HG03175 (cell line): ENCODE measurements at regions not wholly inside any gene's neighbourhood (a gene's known extent, or its start where the extent isn't known, plus 50 kb on each side); places are given as distances from the start of the nearest gene placed in this dataset.
"Not testable (repeated sequence)": the region's sequence is repeated elsewhere in the genome, so short reads cannot be mapped to it uniquely, and the experiment has no call there.

Experiments used
- ATAC-seq: cut with Tn5 transposase; IDR thresholded peaks from one replicate; pipeline ENCODE4 v1.9.1; 2021; ENCODE audit warnings: mild to moderate bottlenecking, moderate library complexity; ENCODE audit not compliant: unreplicated experiment

DNA sequence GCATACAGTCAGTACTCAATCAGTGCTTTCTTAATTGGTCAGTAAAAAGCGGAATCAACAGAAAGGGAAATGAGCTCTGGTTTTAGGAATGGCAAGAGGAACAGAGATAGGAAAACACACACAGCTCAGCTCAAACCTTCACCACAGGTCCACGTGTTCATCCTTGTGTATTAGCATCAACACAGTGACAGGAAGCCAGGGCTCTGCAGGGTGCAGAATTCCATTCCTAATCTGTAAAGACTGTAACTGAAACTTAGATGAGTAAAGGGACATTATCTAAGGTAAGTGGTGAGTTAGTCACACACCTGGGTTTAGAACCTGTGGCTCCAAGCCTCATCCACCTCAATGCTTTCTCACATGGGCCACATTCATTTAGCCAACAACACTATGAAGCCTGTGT is 1242.2 kb upstream of the TMEM132C start:
- ATAC-seq, result no peak

DNA sequence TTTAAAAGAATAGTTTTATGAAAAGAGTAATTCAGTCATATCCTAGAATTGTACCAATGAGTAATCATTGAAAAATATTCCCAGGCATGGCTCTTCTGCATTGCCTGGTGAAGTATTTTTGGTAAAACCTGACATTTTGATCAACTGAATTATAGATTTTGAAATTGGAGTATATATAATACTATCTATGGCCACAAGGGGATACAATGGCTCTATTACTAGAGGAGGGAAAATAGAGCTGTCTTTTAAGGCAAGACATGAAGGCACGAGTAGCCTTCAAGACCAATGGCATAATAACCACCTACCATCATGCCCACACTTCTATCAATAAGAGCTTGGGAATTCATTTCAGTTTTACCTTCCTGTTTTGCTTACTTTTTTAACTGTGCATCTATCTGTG is 1241.4 kb upstream of the TMEM132C start:
- no peak for ATAC-seq

DNA sequence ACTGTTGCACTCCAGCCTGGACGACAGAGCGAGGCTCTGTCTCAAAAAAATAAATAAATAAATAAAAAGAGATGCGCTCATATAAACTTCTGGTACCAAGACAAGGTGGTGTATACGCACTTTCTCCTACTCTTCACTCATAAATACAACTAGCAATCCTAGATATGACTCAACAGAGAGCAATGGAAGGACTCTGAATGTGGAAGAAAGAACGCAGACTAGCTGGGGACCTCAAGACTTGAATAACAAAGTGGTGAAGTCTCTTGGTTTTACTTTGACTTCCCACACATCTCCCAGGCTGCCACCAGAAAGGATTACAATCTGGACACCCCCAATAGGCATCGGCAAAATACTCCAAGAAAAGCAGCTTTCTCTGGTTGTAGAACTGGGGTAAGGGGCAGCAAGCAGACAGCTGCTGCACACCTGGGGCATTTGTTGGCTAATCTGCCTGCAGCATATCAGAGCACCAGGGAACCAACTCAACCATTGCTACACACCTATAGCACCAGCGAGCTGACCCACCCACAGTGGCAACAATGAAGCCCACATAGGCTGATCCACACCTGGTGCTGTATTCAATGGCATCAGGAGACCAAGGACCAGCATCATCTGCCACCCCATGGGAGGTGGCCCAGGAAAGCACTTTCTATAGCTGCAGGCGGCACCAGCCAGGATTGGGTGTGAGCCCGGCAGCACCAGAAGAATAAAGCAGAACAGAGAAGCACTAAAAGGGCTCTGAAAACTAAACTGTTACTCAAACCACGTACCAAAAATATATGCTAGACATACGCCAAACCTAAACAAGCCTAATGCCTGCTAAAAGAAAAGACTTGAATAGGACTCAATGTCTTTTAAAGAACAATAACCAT is 1231.7 kb upstream of the TMEM132C start:
- no peak for ATAC-seq

DNA sequence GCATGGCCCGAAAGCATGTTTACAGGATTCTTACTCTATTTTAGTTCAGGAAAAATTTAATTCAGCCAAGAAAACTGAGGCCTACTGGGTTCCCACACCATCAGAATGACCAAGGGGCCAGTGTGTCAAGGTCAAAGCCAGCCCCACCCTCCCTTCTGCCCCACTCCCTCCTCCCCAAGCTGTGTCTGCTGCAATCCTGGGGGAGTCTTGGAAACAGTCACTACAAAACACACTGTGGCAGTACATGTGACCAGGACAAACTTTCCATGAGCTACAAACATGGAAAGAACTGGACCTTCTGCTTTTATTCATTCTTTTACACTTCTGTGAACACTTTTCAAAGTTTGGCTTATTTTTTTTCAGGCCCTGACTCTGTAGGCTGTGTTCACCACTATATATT is 1228.8 kb upstream of the TMEM132C start:
- ATAC-seq, result no peak

DNA sequence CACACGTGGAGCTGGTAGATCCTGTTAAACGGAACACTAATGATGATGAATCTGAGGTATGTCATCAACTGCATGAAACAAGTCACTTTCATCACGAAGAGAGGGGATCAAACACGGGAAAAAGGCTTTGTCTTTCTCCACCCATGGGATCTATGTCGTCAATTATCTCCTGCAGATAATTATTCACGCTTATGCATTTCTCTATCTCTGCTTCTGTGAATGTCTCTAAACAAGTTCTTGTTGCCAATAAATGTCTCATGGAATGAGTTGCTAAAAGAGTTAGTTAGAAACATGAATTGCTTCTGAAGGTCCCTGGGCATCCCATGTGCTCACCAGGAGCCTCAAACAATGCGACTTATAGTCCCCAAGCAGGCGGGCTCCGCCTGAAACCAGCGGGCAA is 1228.2 kb upstream of the TMEM132C start:
- no peak for ATAC-seq

DNA sequence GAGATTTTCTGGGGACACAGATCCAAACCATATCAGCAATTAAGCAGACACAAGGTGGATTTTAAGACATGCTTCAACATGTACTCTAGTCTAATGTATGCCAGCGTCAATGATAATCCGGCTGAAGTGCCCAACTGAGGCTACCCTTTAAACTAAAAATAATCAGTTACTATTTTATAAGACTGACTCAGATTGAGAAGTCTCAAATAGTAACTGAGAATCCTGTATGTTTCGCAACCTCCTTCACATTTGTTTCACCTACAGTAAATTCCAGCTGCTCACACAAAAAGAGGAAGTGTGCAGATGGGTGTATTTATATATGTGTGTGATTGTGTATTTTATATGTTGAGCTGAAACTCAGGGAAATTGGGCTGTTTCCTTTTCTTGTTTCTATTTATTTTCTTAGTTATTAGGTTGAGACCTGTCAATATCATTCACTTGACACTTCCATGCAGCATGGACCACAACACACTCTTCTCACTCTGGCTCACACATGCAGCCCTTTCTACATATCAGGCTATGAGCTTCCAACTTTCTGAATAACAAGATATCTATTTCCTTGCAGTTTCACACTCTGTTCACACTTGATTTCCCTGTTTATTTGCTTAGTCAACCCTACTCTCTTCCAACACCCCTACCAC is 1224.9 kb upstream of the TMEM132C start:
- peak; percentile 96 for ATAC-seq

DNA sequence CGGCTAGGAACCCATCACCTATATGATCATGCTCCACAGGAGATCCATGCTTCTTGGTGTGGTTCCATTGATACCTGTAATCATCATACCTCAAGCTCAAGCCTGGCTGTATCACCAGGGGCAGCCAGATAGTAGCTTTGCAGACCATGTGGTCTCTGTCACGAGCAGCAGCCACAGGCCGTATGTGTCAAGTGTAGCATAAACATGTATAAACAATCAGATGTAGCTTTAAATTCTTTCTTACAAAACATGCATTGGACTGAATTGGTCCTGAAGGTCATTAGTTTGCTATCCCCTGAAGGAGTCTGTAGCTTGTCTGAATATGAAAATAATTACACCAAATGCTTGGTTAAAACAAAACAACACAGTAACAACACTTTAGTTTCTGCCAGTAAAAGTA is 1223.2 kb upstream of the TMEM132C start:
- ATAC-seq, result no peak

DNA sequence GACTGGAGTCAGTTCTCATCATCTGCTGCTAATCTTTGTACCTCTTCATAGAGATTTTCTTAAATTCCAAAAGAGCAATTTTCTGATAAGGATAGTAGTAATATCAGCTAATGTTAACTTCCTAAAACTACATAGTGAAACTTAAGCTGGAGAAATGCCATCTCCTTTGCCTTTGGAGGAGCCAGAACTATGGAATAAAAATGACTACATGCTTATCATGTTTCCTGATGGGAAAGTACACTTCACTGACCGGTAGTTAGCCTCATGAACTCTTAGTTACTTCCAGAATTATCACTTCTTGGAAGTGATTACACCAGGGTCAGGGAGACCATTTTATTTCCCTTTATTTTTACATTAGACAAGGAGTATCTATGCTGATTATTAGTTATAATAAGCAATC is 1222.1 kb upstream of the TMEM132C start:
- ATAC-seq, result no peak

DNA sequence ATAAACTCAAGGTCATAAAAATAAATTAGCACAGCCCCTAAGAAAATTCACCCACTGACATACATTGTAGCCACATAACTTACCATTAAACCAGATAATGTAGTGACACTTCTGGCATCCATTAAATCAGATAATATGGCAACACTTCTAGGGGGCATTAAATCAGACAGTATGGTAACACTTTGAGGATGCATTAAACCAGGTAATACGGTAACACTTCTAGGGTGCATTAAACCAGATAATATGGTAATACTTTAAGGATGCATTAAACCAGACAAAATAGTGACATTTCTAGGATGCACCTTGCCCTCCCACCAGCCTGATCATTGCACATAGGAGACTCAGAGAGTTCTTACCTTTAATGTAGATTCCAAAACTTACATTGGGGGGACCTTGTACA is 1220.5 kb upstream of the TMEM132C start:
- no peak for ATAC-seq

DNA sequence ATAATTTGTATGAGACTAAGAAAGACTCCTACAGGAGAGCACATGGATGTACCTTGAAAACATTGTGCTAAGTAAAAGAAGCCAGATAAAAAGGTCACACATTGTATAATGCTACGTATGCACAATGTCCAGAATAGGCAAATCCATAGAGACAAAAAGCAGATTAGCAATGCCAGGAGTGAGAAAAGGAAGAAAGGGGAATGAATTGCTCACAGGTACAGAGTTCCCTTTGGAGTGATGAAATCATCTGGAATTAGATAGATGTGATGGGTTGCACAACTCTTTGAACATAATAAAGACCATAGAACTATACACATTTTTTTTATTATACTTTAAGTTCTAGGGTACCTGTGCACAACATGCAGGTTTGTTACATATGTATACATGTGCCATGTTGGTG is 1218.9 kb upstream of the TMEM132C start:
- ATAC-seq, result no peak

DNA sequence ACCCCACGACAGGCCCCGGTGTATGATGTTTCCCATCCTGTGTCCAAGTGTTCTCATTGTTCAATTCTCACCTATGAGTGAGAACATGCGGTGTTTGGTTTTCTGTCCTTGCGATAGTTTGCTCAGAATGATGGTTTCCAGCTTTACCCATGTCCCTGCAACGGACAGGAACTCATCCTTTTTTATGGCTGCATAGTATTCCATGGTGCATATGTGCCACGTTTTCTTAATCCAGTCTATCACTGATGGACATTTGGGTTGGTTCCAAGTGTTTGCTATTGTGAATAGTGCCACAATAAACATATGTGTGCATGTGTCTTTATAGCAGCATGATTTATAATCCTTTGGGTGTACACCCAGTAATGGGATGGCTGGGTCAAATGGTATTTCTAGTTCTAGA is 1218.4 kb upstream of the TMEM132C start:
- ATAC-seq, result not testable (repeated sequence)

DNA sequence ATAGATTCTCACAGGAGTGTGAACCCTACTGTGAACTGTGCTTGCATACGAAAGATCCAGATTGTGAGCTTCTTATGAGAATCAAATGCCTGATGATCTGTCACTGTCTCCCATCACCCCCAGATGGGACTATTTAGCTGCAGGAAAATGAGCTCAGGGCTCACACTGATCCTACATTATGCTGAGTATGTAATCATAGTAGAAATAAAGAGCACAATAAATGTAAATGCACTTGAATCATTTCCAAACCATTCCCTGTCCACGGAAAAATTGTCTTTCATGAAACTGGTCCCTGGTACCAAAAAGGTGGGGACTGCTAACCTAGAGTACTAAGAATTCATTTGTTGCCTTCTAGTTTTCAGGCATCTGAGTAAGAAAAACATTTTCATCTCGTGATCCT is 1215.8 kb upstream of the TMEM132C start:
- ATAC-seq, result no peak

DNA sequence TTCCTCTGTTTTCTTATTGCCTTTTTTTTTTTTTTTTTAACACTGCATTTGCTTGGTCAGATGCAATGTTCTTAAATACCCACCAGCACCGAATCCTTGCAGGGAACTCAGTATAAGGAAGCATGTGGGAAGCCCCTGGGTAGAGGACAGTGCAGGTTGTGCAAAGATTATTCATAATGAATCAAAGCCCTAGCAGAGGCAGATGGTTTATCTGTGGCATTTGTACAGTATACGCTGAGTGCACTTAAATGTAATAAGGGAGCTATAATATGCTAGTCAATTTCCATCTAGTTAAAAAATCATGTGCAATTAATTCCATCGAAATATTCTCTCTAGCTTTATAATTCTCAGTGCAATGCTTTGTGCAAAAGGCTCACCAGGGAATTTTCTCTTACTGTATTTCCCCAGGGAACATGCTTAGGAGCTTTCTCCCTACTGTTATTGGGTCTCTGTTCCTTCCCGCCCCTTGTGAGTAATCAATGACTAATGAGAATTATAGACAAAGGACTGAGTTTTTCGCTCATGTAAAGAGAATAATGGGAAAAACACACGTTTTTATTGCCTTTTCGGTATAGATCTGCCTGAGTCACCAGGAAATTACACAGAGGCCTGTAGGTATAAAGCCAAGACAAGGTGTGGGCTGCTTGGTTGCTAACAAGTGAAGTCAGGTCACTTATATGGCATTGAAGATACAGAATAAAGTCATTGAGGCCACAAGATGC is 1214.3 kb upstream of the TMEM132C start:
- no peak for ATAC-seq

DNA sequence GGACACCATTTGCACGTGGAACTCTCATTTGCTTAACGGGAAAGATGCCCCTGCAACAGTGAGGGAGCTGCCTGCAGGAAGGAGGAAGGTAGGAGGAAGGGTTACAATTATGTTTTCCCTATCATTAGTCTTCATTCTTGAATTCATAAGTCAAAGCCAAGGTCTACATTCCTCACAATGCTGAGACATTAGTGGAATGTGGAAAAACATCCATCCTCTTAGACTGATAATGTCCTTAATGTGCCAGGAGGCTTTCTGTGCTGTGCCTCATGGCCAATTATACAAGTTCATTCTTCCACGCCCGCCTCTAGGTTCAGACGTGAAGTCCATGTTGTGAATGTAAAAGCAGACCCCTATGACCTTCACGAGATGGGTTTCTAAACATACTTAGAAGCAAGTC is 1212.4 kb upstream of the TMEM132C start:
- no peak for ATAC-seq

DNA sequence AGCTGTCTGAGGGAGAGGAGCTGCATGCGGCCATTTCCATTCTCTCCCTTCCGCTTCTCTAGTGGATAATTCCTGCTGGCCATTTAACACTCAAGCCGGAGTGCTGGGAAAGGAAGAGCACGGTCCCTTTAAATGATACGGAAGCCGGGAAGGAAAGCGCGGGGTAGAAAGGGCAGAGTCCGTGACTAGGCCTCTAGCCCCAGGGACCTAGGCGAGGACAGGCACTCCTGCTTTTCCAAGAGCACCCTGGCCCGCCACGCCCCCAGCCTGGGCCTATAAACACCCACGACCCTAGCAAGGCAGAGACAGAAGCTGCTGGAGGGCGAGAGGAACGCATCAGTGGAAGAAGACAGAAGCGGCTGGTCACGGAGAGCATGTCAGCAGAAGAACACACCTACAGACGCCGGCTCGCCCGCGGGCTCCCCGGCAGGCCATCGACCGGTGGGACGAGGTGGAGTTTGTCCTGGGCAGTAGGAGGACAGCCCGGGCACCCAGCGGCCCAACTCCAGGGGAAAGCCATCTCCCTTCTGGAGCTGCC is 1206.6 kb upstream of the TMEM132C start:
- no peak for ATAC-seq

DNA sequence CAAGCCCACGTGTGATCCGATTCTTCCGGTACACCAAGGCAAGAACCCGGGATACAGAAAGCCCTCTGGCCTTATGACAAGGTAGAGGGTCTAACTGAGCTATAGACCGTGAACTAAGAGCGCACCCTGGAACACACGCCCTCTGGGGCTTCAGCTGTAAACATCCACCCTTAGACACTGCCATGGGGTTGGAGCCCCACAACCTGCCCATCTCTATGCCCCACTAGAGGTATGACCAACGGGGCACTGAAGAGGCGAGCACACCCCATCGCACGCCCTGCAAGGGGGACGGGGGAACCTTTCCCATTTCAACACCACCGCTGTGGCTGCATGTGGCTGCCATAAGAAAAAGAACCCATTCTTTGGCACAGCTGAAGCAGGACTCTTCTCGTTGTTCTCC is 1206.0 kb upstream of the TMEM132C start:
- ATAC-seq, result no peak

DNA sequence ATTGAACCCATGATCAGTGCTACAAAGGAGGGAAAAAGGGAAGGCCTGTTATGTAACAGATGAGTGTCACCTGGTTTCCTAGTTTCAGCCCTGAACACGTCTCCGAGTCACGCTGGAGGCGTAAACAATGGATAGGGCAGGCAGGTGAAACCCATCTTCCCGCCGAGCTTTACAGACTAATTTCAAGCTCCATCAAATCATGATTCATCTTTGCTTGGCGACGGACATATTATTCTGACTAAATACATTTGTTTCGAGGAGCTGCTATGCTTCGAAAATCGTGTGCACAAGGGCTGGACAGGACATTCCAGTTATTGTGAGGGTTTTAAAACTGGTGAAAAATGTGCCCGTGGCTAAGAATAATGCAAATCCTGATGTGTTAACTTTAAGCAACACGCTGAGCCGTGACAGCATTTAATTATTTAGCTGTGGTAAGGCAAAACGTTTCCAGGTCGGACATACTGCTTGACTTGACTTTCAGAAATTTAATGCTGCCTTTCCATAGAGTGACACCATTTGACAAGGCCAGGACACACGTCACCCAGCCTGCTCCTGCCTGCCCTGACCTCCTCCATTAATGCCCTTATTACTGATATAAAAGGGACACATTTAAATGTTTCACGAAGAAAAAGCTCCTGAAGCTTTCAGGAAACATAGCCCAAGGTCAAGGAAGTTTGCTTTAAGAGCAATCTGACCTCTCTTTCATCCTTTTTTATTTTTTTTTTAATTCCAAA is 1203.5 kb upstream of the TMEM132C start:
- ATAC-seq, result no peak

DNA sequence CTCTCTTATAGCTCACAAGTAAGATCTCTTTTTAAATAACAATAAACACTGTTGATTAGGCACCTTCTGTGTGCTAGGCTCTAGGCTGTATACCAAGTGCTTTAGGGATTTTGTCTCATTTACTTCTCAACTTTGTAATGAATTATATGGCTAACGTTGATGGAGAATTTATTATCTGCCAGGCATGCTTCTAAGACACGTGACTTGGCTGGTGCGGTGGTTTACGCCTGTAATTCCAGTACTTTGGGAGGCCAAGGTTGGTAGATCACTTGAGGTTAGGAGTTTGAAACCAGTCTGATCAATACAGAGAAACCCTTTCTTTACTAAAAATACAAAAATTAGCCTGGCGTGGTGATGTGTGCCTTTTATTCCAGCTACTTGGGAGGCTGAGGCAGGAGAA is 1202.8 kb upstream of the TMEM132C start:
- no peak for ATAC-seq

DNA sequence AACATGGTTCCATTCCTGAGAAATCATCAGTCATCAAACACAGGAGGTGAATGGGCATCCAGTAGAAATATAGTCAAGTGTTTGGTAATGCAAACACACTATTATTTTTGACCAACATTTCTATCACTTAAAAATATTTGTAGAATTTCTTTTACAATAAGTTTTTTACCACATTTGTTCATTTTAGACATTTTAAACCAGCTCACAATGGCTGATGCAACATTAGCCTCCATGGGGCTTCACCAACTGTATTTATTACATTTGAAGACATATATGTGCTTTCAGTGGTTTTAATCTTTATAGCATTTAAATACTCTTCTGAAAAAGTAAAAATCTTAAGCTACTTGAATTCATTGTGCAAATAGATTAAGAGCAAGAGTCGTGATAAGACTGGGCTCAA is 1201.4 kb upstream of the TMEM132C start:
- ATAC-seq, result no peak

DNA sequence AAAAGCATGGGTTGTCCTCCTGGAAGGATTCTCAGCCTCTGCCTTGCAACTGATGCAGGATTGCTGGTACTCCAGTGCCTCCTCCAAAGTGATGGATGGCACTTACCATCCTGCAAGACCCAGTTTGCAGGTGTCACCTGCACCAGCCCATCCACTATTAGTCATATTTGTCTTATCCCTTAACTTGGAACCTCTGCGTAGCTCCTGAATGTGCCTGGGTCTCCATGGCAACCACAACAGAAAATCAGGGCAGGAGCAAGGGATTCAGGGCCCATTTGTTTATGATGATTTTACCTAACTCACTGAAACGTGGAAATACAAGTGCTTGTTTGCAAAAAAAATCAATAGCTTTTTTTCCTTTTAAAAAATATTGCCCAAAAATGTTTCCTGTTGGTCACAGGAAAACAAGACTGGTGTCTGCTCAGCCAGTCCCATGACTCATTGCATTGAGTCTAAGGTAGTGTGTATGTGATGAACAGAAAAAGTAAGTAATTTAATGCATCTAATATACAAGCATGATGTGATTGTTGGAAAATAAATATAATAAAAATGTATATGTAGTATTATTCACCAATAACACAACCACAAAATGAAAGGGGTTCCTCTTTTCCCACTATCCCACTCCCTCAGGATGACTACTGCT is 1196.3 kb upstream of the TMEM132C start:
- no peak for ATAC-seq
